DND-41 (cell line): ENCODE measurements at regions not wholly inside any gene's neighbourhood (a gene's known extent, or its start where the extent isn't known, plus 50 kb on each side); places are given as distances from the start of the nearest gene placed in this dataset.

Source experiments
- CTCF ChIP-seq: IDR thresholded peaks from 2 replicates; pipeline ENCODE4 v1.5.1; 2012; ENCODE audit warnings: borderline replicate concordance, low read length, moderate library complexity, mild to moderate bottlenecking; ENCODE audit not compliant: poor library complexity, severe bottlenecking; ENCODE audit errors: extremely low read depth
- EZH2 ChIP-seq: IDR thresholded peaks from 3 replicates; pipeline ENCODE4 v1.6.1; 2012; ENCODE audit warnings: borderline replicate concordance, low read depth, mild to moderate bottlenecking, moderate library complexity, low read length, inconsistent platforms; ENCODE audit not compliant: severe bottlenecking

GRCh38 chr14:98835051-98835824, 436.8 kb downstream of the BCL11B start:
- TF ChIP-seq CTCF (no peak), EZH2 (no peak)
